ENCODE measurements at regions not wholly inside any gene's neighbourhood (a gene's known extent, or its start where the extent isn't known, plus 50 kb on each side); places are given as distances from the start of the nearest gene placed in this dataset.

DNA sequence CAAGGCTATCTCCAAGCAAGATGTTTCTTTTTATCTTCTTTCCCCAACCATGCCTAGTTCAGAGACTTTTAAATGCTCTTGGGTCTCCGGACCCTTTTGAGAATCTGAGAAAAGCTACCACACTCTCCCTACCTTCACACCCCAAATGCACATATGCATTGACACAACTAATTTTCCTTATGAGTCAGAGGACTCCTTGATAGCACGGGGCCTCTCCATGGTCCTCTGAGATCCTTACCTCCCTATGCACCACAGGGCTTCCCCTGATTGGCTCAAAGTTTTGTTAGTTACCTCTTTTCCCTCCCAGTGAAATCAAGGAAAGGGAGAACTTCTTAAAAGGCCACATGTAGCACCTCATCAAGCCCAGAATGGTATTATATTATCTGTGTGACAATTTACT lies 86.8 kb upstream of the ATP6AP2 start:
- ATAC-seq (no peak), DNase-seq (no peak)
- intact Hi-C loops (cut with DNase I, micrococcal nuclease), result no loop called here

DNA sequence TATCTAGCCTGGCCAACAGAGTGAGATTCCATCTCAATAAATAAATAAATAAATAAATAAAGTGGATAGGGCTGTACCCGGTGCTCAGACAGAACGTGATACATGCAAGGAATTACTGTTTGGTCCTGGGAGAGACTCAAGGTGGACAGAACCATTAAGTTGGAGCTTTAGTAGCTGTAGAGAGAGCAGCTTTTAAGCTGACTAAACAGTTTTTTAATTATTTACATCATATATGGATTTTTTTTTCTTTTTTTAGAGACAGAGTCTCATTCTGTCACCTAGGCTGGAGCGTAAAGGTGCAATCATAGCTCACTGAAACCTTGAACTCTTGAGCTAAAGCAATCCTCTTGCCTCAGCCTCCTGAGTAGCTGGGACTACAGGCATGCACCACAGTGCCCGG lies 92.5 kb upstream of the ATP6AP2 start:
- intact Hi-C loops (cut with DNase I, micrococcal nuclease), result no loop called here
- no peak for DNase-seq
- no peak for ATAC-seq

DNA sequence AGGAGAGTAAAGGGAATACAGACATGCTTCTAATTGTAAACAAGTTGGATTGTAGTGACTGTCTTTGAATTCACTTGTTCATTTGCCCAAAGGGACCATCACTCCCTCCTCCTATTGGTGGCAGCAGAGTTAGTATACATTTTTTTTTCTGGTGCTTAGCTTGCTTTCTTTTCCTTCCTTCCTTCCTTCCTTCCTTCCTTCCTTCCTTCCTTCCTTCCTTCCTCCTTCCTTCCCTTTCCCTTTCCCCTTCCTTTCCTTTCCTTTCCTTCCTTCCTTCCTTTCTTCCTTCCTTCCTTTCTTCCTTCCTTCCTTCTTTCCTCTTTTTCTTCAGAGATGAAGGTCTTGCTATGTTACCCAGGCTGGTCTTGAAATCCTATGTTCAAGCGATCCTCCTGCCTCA lies 94.8 kb upstream of the ATP6AP2 start:
- no peak for DNase-seq
- intact Hi-C loops (cut with DNase I, micrococcal nuclease), result no loop called here
- ATAC-seq, result no peak

DNA sequence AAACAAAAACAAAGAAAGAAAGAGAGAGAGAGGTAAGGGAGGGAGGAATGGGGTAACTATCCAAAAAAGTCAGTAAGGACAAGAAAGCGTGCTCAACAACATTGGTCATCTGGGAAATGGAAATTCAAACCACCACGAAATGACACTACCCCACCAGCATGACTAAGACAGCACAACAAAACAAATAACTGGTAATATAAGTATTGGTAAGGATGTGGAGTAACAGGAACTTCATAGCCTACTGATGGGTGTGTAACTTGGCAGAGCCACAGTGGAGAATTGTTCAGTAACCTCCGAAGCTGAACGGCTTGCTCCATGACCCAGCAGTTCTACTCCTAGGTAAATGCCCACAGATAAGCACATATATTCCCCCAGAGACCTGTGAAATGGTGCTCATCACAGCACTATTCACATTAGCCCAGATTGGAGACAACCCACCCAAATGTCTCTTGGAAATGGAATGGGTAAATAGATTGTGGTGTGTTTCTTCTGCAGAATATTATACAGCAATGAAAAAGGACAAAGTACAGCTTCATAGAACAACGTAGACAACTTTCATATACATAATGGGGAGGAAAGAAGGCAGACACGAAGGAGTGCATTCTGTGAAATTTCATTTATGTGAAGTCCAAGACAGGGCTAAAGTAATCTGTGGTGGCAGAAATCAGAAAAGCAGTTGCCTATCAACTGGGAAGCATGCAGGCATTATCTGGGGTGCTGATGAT lies 95.5 kb upstream of the ATP6AP2 start:
- ATAC-seq (no peak), DNase-seq (no peak)
- intact Hi-C loops (cut with DNase I, micrococcal nuclease), result no loop called here

DNA sequence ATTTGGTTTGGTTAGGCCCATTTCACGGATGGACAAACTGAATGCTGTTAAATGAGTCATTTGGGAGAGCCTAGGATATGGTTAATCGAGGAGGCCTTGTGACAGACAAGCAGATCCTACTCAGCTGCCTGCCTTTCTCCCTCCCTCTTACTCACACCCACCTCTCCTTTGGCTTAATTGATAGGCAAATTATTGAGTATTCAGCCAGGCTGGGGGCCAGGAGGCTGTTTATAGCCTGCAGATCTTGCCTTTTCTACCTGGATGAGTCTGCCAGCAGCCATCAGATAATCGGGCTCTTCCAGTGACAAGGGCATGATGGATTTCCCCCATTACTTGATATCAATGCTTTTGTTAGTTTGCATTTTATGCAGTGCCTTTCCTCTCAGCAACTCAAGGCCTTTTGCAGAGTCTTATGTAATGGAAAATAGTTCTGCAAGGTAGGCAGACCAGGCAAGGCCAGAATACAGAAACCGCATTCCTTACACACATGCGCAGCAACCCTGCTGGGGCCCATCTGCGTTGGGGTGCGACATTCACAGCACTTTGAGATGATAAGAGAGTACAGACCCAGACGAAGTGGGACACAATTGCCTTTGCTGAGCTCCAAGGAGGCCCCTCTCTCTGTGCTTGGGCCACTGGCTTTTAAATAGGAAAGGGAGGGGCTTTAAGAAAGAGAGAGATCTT lies 96.2 kb upstream of the ATP6AP2 start:
- DNase-seq (no peak), ATAC-seq (no peak)
- intact Hi-C loops (cut with DNase I, micrococcal nuclease), result no loop called here

DNA sequence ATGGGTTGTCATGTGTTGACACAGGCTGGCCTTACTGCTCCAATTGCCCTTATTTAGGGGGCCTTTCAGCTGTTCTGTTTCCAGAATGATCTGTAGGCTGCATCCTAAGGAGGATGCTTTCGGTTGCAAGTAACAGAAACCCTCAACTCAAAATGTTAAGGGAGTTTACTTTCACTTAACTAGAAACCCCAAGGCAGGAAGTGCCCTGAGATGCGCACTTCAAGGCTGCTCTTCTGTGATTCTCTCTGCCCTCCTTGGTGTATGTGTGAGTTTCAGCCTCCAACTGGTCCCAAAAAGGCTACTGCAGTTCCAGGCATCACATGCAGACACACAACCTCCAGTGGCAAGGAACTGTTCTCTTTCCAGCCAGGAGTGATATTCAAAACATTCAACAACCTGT lies 97.3 kb upstream of the ATP6AP2 start:
- ATAC-seq (no peak), DNase-seq (no peak)
- intact Hi-C loops (cut with DNase I, micrococcal nuclease), result no loop called here

DNA sequence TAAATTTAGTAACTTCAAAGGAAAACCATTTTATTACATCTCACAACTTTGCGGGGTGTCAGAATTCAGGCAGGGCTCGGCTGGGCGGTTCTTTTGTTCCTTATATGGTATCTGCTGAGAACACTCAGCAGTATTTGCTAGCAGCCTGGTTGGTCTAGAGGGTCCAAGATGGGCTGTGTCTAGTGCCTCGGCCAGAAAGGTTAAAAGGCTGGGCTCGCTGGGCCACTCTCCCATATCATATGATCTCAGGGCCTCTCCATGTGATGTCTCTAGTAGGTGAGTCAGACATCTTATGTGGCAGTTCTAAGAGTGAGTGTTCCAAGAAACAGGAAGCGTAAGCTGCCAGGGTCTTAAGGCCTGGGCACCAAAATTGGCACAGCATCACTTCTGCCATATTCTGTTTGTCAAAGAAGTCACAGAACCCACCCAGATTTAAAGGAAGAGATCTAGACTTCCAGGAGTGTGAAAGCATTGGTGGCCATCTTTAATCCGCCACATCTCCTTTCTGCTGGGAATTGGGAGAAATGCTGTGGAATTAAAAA lies 100.9 kb upstream of the ATP6AP2 start:
- ATAC-seq, result no peak
- no peak for DNase-seq
- intact Hi-C loops (cut with DNase I, micrococcal nuclease), result loop anchor here in 1 of 2 donors (10.0 kb wide), 1 partner anchor 395 kb away; no protein-coding TSS in a partner anchor

DNA sequence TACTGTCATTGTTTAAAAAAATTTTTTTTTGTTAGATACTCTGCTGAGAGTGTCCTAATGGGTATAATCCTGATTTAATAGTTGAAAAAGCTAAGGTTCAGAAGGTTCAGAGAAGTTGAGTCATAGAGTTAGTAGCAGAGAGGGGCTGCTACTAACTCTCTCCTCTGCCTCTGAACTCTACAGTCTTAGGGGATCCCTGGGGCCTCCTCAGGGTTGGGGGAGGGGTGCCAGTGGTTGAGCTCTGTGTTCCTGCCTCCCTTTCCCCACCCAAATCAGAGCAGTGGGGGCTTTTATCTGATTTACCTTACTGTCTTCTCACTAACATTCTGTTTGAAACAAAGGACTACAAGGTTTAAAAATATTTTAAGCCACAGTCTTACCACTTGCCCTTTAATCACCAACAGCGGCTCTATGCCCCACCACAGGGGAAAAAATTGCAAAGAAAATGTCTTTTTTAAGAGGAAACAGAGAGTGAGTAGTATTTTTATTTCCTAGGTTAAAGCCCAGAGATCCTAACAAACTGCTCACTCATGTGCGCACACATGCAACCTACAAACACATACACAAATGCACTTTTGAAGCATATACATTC lies 102.2 kb upstream of the ATP6AP2 start:
- intact Hi-C loops (cut with DNase I, micrococcal nuclease), result loop anchor here in 1 of 2 donors (10.0 kb wide), 1 partner anchor 394 kb away; no protein-coding TSS in a partner anchor
- no peak for ATAC-seq

DNA sequence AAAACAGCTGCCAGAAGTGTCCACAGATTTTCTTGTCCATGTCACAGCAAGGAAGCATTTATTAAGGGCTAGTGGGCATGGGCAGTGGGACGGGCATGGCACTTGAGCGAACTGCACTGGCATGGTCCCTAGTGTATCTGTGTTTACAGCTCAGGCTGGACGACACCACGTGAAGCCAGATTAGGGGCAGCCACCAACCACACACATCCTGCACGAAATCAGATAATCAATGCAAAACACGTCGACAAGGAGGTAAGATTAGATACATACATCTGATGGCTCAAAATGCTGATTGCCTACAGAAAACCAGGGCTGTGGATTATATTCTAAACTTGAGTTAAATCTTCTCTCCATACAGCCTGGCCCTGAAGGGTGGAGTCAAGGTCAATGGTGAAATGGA lies 103.8 kb upstream of the ATP6AP2 start:
- DNase-seq (no peak), ATAC-seq (no peak)
- intact Hi-C loops (cut with DNase I, micrococcal nuclease), result loop anchor here in 1 of 2 donors (10.0 kb wide), 1 partner anchor 392 kb away; no protein-coding TSS in a partner anchor

More for the DNA sequence above, 102.2 kb upstream of the ATP6AP2 start:
- no peak for DNase-seq

DNA sequence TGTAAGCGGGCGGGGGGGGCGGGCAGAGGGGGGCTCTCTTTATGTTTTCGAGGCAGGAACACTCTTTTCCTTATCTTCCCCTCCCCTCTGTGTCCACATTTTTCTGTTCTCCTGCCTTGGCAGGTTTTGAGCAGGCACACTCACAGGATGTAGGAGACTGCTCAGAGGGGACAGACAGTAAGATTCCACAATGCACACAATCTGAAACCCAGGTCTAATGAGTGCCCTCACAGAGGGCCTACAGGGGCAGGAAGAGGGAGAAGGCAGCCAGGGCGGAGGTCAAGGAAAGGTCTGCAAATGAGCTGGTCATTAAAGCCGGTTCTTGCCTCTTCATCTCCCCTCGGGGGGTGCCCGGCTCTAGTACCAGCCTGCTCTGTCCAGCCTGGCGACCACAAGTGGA lies 106.1 kb upstream of the ATP6AP2 start:
- intact Hi-C loops (cut with DNase I, micrococcal nuclease), result loop anchor here in 1 of 2 donors (10.0 kb wide), 1 partner anchor 390 kb away; no protein-coding TSS in a partner anchor
- ATAC-seq (no peak), DNase-seq (no peak)

DNA sequence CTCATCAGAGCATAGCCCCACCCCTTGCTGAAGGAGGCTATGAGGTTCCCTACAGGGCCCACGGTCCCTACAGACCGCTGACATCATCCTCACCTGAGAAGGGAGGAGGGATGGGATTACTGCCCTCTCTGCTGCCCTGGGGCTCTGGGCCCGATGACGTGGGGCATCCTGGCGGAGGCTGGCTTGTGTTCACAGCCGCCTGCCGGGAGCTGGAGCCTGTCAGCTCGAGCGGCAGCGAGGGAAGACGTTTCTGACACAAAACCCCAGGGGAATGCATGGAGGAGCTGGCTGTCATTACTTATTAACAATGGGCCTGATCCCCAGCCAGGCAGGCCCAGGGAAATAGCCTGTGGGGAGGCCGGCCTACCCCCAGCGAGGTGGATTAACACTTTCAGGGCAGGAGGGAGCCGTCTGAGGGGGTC lies 106.6 kb upstream of the ATP6AP2 start:
- DNase-seq (no peak), ATAC-seq (no peak)
- intact Hi-C loops (cut with DNase I, micrococcal nuclease), result loop anchor here in 1 of 2 donors (10.0 kb wide), 1 partner anchor 389 kb away; no protein-coding TSS in a partner anchor

DNA sequence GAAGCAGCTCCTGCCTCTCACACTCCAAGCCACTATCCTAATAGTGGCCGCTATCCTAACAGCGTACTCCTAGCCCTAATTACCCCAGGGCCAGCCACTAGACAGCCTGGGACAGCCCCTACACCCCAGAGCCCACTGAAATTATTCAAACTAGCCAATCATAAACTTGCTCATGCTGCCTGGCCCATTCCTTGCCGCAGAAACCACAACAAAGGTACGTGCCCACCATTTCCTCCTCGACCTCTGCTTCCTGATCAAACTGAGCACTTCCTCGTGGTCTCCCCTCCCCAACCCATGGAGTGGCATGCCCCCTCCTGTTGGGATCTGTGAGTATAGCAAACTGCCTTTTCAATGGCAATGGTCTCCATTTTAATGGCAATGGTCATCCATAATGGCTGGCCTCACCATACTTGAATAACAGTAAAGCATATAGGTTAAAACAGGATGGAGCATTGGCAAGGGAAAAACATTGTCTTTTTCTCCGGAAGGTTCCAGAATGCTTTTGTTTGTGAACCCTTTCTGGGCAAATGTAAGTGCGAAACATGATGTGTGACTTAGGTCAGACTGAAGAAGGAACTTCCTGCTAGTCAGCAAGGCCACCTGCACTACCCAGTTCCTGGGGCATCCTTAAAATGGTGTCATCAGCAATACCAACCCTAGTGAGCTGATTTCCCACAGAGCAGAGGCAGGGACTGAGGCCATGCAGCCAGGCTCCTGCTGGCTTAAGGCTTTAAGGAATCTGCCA lies 107.1 kb upstream of the ATP6AP2 start:
- intact Hi-C loops (cut with DNase I, micrococcal nuclease), result loop anchor here in 1 of 2 donors (10.0 kb wide), 1 partner anchor 389 kb away; no protein-coding TSS in a partner anchor
- ATAC-seq (no peak), DNase-seq (no peak)

DNA sequence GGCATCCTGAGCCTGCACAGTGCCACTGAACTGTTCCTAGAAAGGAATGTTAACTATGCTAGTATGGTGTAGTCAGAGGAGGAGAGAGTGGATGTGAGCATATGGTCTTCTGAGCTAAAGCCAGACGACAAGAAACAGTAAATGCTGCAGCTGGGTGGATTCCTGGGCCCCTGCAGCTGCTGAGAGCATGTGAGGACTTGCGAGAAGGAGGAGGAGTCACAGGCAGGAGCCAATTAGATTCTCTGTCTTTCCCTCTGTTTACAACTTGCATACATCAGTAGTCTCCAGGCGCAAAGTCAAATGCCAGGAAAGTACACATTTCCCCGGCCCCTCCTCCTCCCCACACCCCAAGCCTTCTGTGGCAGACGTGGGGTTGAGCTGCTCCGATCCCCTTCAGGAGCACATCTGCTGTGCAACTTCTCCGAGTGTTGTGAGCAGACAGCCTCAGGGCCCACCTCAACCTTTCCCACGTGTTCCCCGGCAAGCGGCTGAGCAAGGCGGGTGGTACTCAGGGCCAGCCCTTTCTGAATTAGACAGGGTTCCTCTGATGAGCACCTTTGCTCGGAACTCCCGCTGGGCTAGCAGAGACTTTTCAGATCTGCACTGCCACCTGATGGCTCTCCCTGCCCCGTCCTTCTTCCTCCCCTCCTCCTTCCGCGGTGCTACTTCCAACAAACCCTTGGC lies 108.7 kb upstream of the ATP6AP2 start:
- peak; percentile 57 for ATAC-seq
- DNase-seq, result peak; percentile 32 to 52
- intact Hi-C loops (cut with DNase I, micrococcal nuclease), result loop anchor here in 1 of 2 donors (10.0 kb wide), 1 partner anchor 387 kb away; no protein-coding TSS in a partner anchor

DNA sequence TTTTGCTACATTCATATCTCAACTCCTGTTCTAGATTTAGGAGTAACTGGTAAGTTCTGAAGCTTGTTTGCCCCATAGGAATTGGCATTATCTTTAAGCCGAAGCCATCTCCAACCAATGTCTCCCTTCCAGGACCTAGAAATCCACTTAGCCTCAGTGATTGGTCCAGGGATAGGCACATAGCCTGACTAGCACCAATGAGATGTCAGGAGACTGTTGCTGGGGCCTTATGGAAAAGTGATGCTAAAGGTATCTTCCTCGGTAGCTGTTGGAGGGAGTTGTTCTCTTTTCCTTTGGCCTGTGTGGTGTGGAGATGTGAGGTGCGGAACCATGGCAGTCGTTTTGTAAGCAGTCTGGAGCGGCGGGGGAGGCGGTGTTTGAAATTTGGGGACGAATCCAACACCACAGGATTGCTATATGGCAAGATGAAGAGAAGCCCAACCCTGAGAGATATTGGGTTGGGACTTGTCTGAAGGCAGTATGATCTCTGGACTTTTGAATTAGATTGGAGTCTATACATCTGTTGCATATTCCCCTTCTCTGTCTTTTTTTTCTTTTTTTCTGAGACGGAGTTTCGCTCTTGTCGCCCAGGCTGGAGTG lies 109.8 kb upstream of the ATP6AP2 start:
- intact Hi-C loops (cut with DNase I, micrococcal nuclease), result loop anchor here in 1 of 2 donors (10.0 kb wide), 1 partner anchor 386 kb away; no protein-coding TSS in a partner anchor
- DNase-seq, result no peak
- no peak for ATAC-seq

DNA sequence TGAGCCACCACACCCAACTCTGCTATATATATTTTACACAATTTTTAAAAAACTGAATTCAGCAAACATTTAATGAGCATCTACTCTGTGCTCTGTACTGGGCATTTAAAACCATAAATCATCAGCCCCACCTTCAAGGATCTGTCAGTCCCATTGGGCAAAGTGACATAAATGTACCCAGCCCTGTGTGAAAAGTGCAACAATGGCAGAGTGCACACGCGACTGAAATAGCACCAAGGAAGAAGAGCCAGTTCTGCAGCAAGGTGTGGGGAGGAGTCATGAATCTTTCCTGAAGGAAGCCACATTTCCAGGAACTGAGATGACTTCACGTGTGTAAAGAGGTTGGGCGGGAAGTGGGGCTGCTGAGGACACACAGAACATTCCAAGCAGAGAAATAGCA lies 111.5 kb upstream of the ATP6AP2 start:
- intact Hi-C loops (cut with DNase I, micrococcal nuclease), result no loop called here
- DNase-seq (peak in 1 of 2 donors; percentile 28), ATAC-seq (peak; percentile 36)

DNA sequence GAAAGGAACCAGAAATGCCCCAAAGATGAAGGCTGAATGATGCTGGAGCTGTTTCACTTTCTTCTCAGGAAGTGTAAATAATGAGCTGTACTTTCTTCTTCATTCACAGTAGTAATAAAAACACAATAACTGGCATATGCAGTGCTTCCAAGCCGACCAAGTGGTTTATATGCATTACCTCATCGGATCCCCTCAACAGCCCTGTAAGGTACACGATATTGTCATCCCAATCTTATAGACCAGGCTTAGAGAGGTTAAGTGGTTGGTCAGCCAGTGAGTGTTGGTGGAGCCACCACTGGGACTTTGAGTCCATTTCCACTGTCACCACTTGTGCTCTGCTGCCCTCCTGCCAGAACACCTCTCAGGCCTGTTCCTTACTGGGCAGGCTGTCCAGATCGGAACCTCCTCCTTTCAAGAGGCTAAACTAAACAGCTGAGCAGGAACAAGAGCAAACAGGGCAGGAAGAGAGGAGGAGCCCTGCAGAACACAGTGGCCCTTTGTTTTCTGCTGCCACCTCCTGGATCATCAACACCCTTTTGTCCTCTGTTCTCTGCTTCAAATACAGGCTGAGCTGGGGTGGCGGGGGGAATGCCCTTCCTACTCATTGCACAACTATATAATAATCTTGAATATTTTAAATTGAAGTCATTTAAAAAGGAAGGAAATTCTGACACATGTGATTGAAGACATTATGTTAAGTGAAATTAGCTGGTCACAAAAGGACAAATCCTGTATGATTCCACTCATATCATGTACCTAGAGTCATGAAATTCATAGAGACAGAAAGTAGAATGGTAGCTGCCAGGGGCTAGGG lies 112.5 kb upstream of the ATP6AP2 start:
- peak; percentile 91 for ATAC-seq
- intact Hi-C loops (cut with DNase I, micrococcal nuclease), result no loop called here

DNA sequence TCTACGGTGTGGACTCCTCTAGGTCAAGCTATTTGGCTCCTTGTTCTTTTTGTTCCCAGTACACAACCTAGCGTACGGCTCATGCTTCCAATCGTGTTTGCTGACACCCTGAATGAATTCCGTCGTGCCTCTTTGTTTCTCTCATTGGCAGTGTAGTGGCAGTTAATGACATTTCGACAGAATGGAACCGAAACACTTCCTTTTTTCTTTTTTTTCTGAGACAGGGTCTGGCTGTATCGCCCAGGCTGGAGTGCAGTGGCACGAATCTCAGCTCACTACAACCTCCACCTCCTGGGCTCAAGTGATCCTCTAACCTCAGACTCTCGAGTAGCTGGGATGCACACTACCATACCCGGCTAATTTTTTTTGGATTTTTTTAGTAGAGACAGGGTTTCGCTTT lies 113.3 kb upstream of the ATP6AP2 start:
- no peak for DNase-seq
- no peak for ATAC-seq
- intact Hi-C loops (cut with DNase I, micrococcal nuclease), result no loop called here

More for the DNA sequence above, 112.5 kb upstream of the ATP6AP2 start:
- peak; percentile 48 to 65 for DNase-seq
